Effector memory CD4-positive, alpha-beta T cell (primary cell): ENCODE measurements at regions not wholly inside any gene's neighbourhood (a gene's known extent, or its start where the extent isn't known, plus 50 kb on each side); places are given as distances from the start of the nearest gene placed in this dataset.
"Not testable (repeated sequence)": the region's sequence is repeated elsewhere in the genome, so short reads cannot be mapped to it uniquely, and the experiment has no call there.

Experiments
- DNase-seq, 3 donors: peaks; one replicate each; pipeline ENCODE4 v3.0.0-alpha.2; 2020
- H3K27ac ChIP-seq: 2 replicates; pipeline ENCODE4 v1.7.0; 2013; ENCODE audit warnings: mild to moderate bottlenecking, low read length, moderate library complexity; ENCODE audit not compliant: insufficient read depth, poor library complexity, severe bottlenecking
- H3K27me3 ChIP-seq: replicated peaks from 2 replicates; pipeline ENCODE4 v1.7.0; 2013; ENCODE audit warnings: mild to moderate bottlenecking, low read length; ENCODE audit not compliant: insufficient read depth, control insufficient read depth, poor library complexity, severe bottlenecking
- H3K36me3 ChIP-seq: 2 replicates; pipeline ENCODE4 v1.7.0; 2013; ENCODE audit warnings: mild to moderate bottlenecking, low read length, moderate library complexity; ENCODE audit not compliant: control insufficient read depth, insufficient read depth
- H3K4me1 ChIP-seq: 2 replicates; pipeline ENCODE4 v1.7.0; 2013; ENCODE audit warnings: low read length, mild to moderate bottlenecking; ENCODE audit not compliant: control insufficient read depth, insufficient read depth, poor library complexity, severe bottlenecking
- H3K4me3 ChIP-seq: 2 replicates; pipeline ENCODE4 v1.7.0; 2013; ENCODE audit warnings: low read length, low read depth, mild to moderate bottlenecking; ENCODE audit not compliant: insufficient read depth, poor library complexity, severe bottlenecking
- H3K9me3 ChIP-seq: 2 replicates; pipeline ENCODE4 v1.7.0; 2013; ENCODE audit warnings: mild to moderate bottlenecking, low read length, moderate library complexity; ENCODE audit not compliant: control insufficient read depth

DNA sequence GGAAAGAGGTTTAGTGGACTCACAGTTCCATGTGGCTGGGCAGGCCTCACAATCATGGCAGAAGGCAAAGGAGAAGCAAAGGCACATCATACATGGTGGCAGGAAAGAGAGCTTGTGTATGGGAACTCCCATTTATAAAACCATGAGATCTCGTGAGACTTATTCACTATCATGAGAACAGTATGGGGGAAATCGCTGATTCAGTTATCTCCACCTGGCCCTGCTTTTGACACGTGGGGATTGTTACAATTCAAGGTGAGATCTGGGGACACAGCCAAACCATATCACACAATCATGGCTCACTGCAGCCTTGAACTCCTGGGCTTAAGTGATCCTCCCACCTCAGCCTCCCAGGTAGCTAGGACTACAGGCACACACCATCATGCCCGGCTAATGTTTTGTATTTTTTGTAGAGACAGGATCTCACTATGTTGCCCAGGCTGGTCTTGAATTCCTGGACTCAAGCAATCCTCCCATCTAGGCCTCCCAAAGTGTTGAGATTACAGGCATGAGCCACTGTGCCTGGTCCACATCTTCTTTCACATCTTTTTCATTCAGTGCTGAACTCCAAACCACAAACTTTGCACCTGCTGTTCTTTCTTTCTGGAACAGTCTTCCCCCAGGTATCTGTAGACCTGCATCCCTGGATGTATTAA, 194.2 kb downstream of the ZFP64 start:
- H3K9me3 ChIP-seq, H3K4me3 ChIP-seq, H3K36me3 ChIP-seq, H3K27ac ChIP-seq, H3K4me1 ChIP-seq, DNase-seq, H3K27me3 ChIP-seq: not testable (repeated sequence)

DNA sequence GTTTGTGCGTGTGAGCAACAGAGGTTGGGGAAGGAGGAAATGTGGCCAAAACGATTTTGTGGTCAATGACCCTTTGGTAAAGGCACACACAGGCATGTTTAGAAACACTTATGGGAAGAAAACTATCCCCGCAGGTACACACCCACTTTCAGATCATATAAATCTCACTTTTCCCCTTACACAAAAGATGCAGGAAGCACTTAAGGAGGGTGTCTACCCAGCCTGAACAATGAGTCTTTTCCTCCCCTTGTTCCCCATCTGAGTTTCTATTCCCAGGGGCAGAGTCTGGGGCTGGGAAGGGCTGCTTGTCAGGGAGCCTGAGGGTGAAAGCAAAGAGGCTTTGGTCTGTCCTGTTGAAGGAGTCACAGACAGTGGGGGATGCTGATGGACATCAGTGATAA, 193.2 kb upstream of the SALL4 start:
- Histone ChIP-seq H3K4me1 (no peaks in the 10 kb centered on the region), H3K36me3 (no peaks in the 10 kb centered on the region), H3K9me3 (no peaks in the 10 kb centered on the region), H3K4me3 (no peak overlapping the region), H3K27ac (no peak overlapping the region), H3K27me3 (no peaks in the 10 kb centered on the region)
- DNase-seq: no peak

GRCh38 chr20:51994751-51995417, 192.6 kb upstream of the SALL4 start:
- no peaks in the 10 kb centered on the region for H3K36me3 ChIP-seq
- DNase-seq: no peak
- H3K27ac ChIP-seq: no peak overlapping the region
- no peak overlapping the region for H3K4me3 ChIP-seq
- H3K4me1 ChIP-seq: no peaks in the 10 kb centered on the region
- H3K9me3 ChIP-seq: no peaks in the 10 kb centered on the region
- no peaks in the 10 kb centered on the region for H3K27me3 ChIP-seq

DNA sequence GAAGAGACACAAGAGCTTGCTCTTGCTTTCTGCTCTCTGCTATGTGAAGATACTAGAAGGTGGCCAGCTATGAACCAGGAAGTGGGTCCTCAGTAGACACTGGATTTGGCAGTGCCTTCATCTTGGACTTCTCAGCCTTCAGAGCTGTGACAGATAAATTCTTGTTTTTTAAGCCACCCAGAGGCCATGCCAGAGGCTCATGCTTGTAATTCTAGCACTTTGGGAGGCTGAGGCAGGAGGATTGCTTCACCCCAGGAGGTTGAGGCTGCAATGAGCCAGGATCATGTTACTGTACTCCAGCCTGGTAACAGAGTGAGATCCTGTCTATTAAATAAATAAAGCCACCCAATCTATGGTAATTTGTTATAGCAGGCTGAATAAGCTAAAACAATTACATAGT, 185.5 kb upstream of the SALL4 start:
- no peak for DNase-seq
- Histone ChIP-seq H3K36me3 (no peaks in the 10 kb centered on the region), H3K4me3 (no peak overlapping the region), H3K27ac (no peak overlapping the region), H3K4me1 (no peaks in the 10 kb centered on the region), H3K27me3 (no peaks in the 10 kb centered on the region), H3K9me3 (no peaks in the 10 kb centered on the region)

DNA sequence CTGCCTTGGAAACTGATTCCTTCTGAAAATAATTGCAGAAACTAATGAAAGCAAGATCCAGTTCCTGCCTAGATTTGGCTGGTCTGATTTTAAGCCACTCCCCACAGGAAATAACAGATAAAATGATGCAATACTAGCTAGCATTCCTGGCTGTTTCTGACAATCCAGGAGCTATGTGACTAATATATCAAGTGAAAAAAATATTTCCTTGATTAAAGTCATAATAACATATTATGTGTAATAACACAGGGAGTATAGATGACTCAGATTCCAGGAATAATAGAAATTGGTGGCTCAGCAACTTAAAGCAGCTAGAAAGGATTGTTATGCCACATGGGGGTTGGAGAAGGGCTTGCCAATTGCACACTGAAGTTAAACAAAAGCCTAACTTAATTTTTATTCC, 182.7 kb upstream of the SALL4 start:
- DNase-seq: no peak
- H3K9me3 ChIP-seq: no peaks in the 10 kb centered on the region
- no peaks in the 10 kb centered on the region for H3K4me1 ChIP-seq
- H3K27ac ChIP-seq: no peak overlapping the region
- no peaks in the 10 kb centered on the region for H3K27me3 ChIP-seq
- H3K4me3 ChIP-seq: no peak overlapping the region
- no peaks in the 10 kb centered on the region for H3K36me3 ChIP-seq

- no peak overlapping the region for H3K4me3 ChIP-seq
- no peaks in the 10 kb centered on the region for H3K27me3 ChIP-seq
- H3K27ac ChIP-seq: no peak overlapping the region
- no peaks in the 10 kb centered on the region for H3K4me1 ChIP-seq
- H3K9me3 ChIP-seq: no peaks in the 10 kb centered on the region
- no peaks in the 10 kb centered on the region for H3K36me3 ChIP-seq
- DNase-seq: no peak
These were observed 178.0 kb upstream of the SALL4 start for GRCh38 chr20:51980277-51980676.

DNA sequence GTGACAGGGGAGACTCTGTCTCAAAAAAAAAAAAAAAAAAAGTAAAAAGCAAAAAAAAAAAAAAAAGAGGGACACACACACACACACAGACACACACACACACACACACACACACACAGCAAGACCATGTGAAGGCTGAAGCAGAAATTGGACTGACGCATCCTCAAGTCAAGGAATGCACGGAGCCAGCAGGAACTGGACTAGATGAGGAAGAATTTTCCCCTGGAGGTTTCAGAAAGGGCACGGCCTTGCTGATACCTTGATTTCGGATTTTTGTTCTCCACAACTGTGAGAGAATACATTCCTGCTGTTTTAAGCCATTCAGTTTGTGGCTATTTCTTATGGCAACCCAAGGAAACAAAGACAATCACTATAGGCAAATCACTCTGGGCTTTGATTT, 176.9 kb upstream of the SALL4 start:
- Histone ChIP-seq H3K4me1 (no peaks in the 10 kb centered on the region), H3K27me3 (no peaks in the 10 kb centered on the region), H3K36me3 (no peaks in the 10 kb centered on the region), H3K4me3 (no peak overlapping the region), H3K9me3 (no peaks in the 10 kb centered on the region), H3K27ac (no peak overlapping the region)
- DNase-seq: no peak

DNA sequence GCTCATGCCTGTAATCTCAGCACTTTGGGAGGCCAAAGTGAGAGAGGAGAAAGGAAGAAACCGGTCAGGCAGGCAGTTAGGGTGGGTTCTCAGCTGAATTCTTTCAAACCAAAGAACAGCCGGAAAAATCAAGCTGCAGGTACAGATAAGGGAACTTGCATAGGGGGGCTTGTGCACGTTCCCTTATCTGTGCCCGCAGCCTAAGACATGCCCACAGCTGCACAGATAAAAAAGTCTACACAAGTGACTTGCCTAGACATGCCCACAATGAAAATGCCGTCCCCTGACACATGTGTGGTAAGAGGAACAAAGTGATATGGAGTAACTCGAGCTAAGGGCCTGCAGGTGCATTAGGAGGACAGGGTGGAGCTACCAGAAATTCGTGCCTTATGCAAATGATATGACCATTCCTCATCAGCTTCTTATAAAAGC, 175.8 kb upstream of the SALL4 start:
- Histone ChIP-seq H3K36me3 (no peaks in the 10 kb centered on the region), H3K27me3 (no peaks in the 10 kb centered on the region), H3K4me1 (no peaks in the 10 kb centered on the region), H3K9me3 (no peaks in the 10 kb centered on the region), H3K27ac (no peak overlapping the region), H3K4me3 (no peak overlapping the region)
- no peak for DNase-seq

DNA sequence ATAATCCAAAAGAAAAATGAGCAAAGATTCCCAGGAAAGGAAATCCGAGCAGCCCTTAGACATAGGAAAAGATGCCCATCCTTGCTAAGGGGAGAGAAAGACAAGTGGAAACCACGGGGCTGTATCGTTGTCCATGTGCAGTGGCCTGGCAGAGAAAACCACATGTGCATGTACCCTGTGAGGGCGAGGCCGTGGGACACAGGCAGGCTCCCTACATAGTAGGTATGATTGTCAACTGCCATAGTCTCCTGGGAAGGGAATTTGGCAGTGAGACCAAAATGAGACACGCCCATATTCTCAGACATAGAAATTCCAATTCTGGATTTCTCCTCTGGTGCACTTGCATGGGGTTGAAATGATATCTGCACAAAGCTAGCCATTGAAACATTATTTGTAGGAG, 169.7 kb upstream of the SALL4 start:
- no peaks in the 10 kb centered on the region for H3K36me3 ChIP-seq
- no peak for DNase-seq
- no peaks in the 10 kb centered on the region for H3K27me3 ChIP-seq
- H3K9me3 ChIP-seq: no peaks in the 10 kb centered on the region
- no peak overlapping the region for H3K27ac ChIP-seq
- H3K4me3 ChIP-seq: no peak overlapping the region
- H3K4me1 ChIP-seq: no peaks in the 10 kb centered on the region

GRCh38 chr20:51970858-51971257, 168.5 kb upstream of the SALL4 start:
- H3K9me3 ChIP-seq: no peaks in the 10 kb centered on the region
- DNase-seq: no peak
- H3K27me3 ChIP-seq: no peaks in the 10 kb centered on the region
- H3K4me3 ChIP-seq: no peak overlapping the region
- no peaks in the 10 kb centered on the region for H3K4me1 ChIP-seq
- no peaks in the 10 kb centered on the region for H3K36me3 ChIP-seq
- no peak overlapping the region for H3K27ac ChIP-seq
